Prostate gland (tissue), 2 donors: ENCODE measurements at regions not wholly inside any gene's neighbourhood (a gene's known extent, or its start where the extent isn't known, plus 50 kb on each side); places are given as distances from the start of the nearest gene placed in this dataset.

Source experiments
- POLR2A ChIP-seq: fragments of 450-650 bp; IDR thresholded peaks from one replicate; pipeline ENCODE4 v1.6.1; 2016; ENCODE audit warnings: antibody characterized with exemption, mild to moderate bottlenecking
- TF ChIP-seq, protein P1 (sequence below), 4 experiments: fragments of 200-600 bp in 2 of 4; fragments of 450-650 bp in 2 of 4; sonication (generic) in 2 of 4; IDR thresholded peaks; 1 replicate in 3 of 4; 2 replicates in 1 of 4; pipeline ENCODE4 v1.5.1; 2016 to 2019; ENCODE audit warnings: antibody characterized with exemption in 4 of 4, mild to moderate bottlenecking in 2 of 4, moderate library complexity in 2 of 4

DNA sequence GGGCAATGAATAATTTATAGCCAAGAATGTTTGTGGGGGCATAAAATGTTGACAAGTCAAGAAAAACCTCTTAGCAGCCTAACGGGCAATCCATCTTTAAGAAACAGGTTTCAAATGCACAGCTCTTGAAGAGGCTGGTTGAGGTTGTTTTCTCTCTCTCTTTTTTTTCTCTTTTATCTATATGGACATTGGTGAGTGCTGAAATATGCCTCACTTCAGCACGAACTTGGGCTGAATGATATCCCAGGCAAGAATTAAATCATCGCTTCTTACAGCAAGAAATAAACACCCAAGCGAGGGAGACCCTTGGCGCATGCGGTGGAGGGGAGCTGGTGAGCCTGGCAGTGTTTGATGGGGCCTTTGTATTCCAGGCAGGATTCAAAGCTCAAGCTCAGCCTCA is 160.9 kb downstream of the OAT start:
- TF ChIP-seq, protein P1, sequence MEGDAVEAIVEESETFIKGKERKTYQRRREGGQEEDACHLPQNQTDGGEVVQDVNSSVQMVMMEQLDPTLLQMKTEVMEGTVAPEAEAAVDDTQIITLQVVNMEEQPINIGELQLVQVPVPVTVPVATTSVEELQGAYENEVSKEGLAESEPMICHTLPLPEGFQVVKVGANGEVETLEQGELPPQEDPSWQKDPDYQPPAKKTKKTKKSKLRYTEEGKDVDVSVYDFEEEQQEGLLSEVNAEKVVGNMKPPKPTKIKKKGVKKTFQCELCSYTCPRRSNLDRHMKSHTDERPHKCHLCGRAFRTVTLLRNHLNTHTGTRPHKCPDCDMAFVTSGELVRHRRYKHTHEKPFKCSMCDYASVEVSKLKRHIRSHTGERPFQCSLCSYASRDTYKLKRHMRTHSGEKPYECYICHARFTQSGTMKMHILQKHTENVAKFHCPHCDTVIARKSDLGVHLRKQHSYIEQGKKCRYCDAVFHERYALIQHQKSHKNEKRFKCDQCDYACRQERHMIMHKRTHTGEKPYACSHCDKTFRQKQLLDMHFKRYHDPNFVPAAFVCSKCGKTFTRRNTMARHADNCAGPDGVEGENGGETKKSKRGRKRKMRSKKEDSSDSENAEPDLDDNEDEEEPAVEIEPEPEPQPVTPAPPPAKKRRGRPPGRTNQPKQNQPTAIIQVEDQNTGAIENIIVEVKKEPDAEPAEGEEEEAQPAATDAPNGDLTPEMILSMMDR (IDR thresholded peaks at IDR 0.05), result no peak
- TF ChIP-seq POLR2A, result no peak
